ENCODE measurements at regions not wholly inside any gene's neighbourhood (a gene's known extent, or its start where the extent isn't known, plus 50 kb on each side); places are given as distances from the start of the nearest gene placed in this dataset.

- TF ChIP-seq, protein P1, sequence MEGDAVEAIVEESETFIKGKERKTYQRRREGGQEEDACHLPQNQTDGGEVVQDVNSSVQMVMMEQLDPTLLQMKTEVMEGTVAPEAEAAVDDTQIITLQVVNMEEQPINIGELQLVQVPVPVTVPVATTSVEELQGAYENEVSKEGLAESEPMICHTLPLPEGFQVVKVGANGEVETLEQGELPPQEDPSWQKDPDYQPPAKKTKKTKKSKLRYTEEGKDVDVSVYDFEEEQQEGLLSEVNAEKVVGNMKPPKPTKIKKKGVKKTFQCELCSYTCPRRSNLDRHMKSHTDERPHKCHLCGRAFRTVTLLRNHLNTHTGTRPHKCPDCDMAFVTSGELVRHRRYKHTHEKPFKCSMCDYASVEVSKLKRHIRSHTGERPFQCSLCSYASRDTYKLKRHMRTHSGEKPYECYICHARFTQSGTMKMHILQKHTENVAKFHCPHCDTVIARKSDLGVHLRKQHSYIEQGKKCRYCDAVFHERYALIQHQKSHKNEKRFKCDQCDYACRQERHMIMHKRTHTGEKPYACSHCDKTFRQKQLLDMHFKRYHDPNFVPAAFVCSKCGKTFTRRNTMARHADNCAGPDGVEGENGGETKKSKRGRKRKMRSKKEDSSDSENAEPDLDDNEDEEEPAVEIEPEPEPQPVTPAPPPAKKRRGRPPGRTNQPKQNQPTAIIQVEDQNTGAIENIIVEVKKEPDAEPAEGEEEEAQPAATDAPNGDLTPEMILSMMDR (IDR thresholded peaks at IDR 0.05), result no peak
- no peak for TF ChIP-seq POLR2AphosphoS5 (IDR thresholded peaks at IDR 0.05)
Measured at GRCh38 chr3:82875401-82875800, 1114.0 kb upstream of the GBE1 start.

Measured in upper lobe of left lung (tissue), 4 donors.